Trophoblast cell (in vitro differentiated cells and primary cell): ENCODE measurements at regions not wholly inside any gene's neighbourhood (a gene's known extent, or its start where the extent isn't known, plus 50 kb on each side); places are given as distances from the start of the nearest gene placed in this dataset.

ENCODE experiments used
- DNase-seq, 2 donors: peaks; one replicate each; pipeline ENCODE4 v3.0.0-alpha.2; 2016
- H2AFZ ChIP-seq: 2 replicates; pipeline ENCODE4 v1.6.1; 2013; ENCODE audit warnings: low read length, moderate library complexity, mild to moderate bottlenecking; ENCODE audit not compliant: insufficient read depth, poor library complexity
- H2AK5ac ChIP-seq: 2 replicates; pipeline ENCODE4 v1.6.1; 2013; ENCODE audit warnings: mild to moderate bottlenecking, low read length
- H2BK120ac ChIP-seq: 2 replicates; pipeline ENCODE4 v1.6.1; 2013; ENCODE audit warnings: low read length, mild to moderate bottlenecking, moderate library complexity; ENCODE audit not compliant: insufficient read depth, poor library complexity
- H2BK12ac ChIP-seq: 2 replicates; pipeline ENCODE4 v1.6.1; 2013; ENCODE audit warnings: mild to moderate bottlenecking, low read length, moderate library complexity
- H2BK5ac ChIP-seq: 2 replicates; pipeline ENCODE4 v1.6.1; 2013; ENCODE audit warnings: low read length, low read depth, moderate library complexity, mild to moderate bottlenecking; ENCODE audit not compliant: poor library complexity
- H3K14ac ChIP-seq: 2 replicates; pipeline ENCODE4 v1.6.1; 2013; ENCODE audit warnings: mild to moderate bottlenecking, low read length
- H3K18ac ChIP-seq: 2 replicates; pipeline ENCODE4 v1.6.1; 2013; ENCODE audit warnings: mild to moderate bottlenecking, low read length
- H3K23ac ChIP-seq: 2 replicates; pipeline ENCODE4 v1.6.1; 2013; ENCODE audit warnings: low read length
- H3K27ac ChIP-seq: 2 replicates; pipeline ENCODE4 v1.5.1; 2013; ENCODE audit warnings: low read depth, mild to moderate bottlenecking, inconsistent platforms, low read length, moderate library complexity
- H3K27me3 ChIP-seq: 2 replicates; pipeline ENCODE4 v1.6.1; 2013; ENCODE audit warnings: inconsistent platforms, mild to moderate bottlenecking, low read length, moderate library complexity; ENCODE audit not compliant: insufficient read depth
- H3K36me3 ChIP-seq, 2 experiments: 1 replicate in 1 of 2; 2 replicates in 1 of 2; pipeline ENCODE4 v1.6.1; 2013; ENCODE audit warnings: low read length in 2 of 2, mild to moderate bottlenecking in 2 of 2, moderate library complexity in 1 of 2; ENCODE audit not compliant: insufficient read depth in 2 of 2, control insufficient read depth in 1 of 2
- H3K4ac ChIP-seq: 2 replicates; pipeline ENCODE4 v1.6.1; 2013; ENCODE audit warnings: low read depth, mild to moderate bottlenecking, low read length, moderate library complexity
- H3K4me1 ChIP-seq, 2 experiments: 1 replicate in 1 of 2; 2 replicates in 1 of 2; pipeline ENCODE4 v1.6.1; 2013; ENCODE audit warnings: low read length in 2 of 2, mild to moderate bottlenecking in 2 of 2, moderate library complexity in 1 of 2; ENCODE audit not compliant: insufficient read depth in 2 of 2, control insufficient read depth in 1 of 2
- H3K4me2 ChIP-seq: 2 replicates; pipeline ENCODE4 v1.6.1; 2013; ENCODE audit warnings: inconsistent platforms, mild to moderate bottlenecking, low read length, moderate library complexity
- H3K4me3 ChIP-seq: 2 replicates; pipeline ENCODE4 v1.5.1; 2013; ENCODE audit warnings: mild to moderate bottlenecking, low read depth, low read length, inconsistent platforms
- H3K79me1 ChIP-seq: one replicate; pipeline ENCODE4 v1.6.1; 2013; ENCODE audit warnings: low read length
- H3K79me2 ChIP-seq: 2 replicates; pipeline ENCODE4 v1.6.1; 2013; ENCODE audit warnings: low read length, mild to moderate bottlenecking; ENCODE audit not compliant: control insufficient read depth, insufficient read depth, poor library complexity
- H3K9ac ChIP-seq: 2 replicates; pipeline ENCODE4 v1.6.1; 2013; ENCODE audit warnings: mild to moderate bottlenecking, low read length
- H3K9me3 ChIP-seq: 2 replicates; pipeline ENCODE4 v1.6.1; 2013; ENCODE audit warnings: low read depth, mild to moderate bottlenecking, control low read depth, inconsistent platforms, low read length; ENCODE audit not compliant: insufficient read depth
- H4K12ac ChIP-seq: 2 replicates; pipeline ENCODE4 v1.6.1; 2013; ENCODE audit warnings: low read depth, mild to moderate bottlenecking, low read length, moderate library complexity
- H4K8ac ChIP-seq: 2 replicates; pipeline ENCODE4 v1.6.1; 2013; ENCODE audit warnings: low read depth, mild to moderate bottlenecking, low read length, moderate library complexity
- H4K91ac ChIP-seq: one replicate; pipeline ENCODE4 v1.6.1; 2013; ENCODE audit warnings: low read depth, mild to moderate bottlenecking, low read length, moderate library complexity
- WGBS: extraction: QIAGEN DNeasy Blood & Tissue Kit; methylation state at CpG from one replicate; pipeline ENCODE4 v1.1.7; 2013; ENCODE audit warnings: missing lambda C conversion rate; ENCODE audit not compliant: insufficient read length, insufficient coverage; ENCODE audit errors: extremely low coverage; 5-methylcytosine and 5-hydroxymethylcytosine counted together

DNA sequence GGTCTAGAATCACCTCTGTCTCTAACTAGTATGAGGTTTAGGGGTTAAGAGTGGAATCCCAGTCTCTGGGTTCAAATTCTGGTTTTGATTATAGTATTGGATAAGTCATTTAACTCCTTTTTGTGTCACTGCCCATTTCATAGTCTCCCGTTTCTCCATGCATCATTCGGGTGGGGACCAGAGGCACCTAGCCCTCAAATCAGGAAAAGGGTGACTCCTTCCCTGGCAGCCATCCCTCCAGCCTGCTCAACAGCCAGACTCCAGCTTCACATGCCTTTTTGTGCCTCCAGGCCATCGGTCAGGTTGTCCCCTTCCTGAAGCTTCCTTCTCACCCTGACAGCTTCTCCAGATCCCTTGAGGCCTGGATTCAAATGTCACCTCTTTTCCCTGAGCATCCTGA lies 139.8 kb downstream of the DHX35 start:
- no peak overlapping the region for H3K27ac ChIP-seq
- WGBS, result no CpG with 5 or more reads among the region's 3 CpGs
- no peaks in the 10 kb centered on the region for H3K36me3 ChIP-seq
- no peaks in the 10 kb centered on the region for H3K79me1 ChIP-seq
- H3K4ac ChIP-seq, result no peak overlapping the region
- H3K27me3 ChIP-seq, result no peaks in the 10 kb centered on the region
- no peak overlapping the region for H4K12ac ChIP-seq
- no peaks in the 10 kb centered on the region for H3K79me2 ChIP-seq
- no peak overlapping the region for H4K91ac ChIP-seq
- H3K14ac ChIP-seq, result no peak overlapping the region
- H3K4me1 ChIP-seq, result no peaks in the 10 kb centered on the region
- DNase-seq, result no peak
- H3K18ac ChIP-seq, result no peak overlapping the region
- no peak overlapping the region for H3K4me2 ChIP-seq
- H2BK120ac ChIP-seq, result no peak overlapping the region
- H3K4me3 ChIP-seq, result no peak overlapping the region
- no peak overlapping the region for H2AK5ac ChIP-seq
- no peak overlapping the region for H2BK5ac ChIP-seq
- H3K9me3 ChIP-seq, result peaks cover 3% of the 10 kb centered on the region
- no peak overlapping the region for H3K23ac ChIP-seq
- H2AFZ ChIP-seq, result no peak overlapping the region
- no peak overlapping the region for H4K8ac ChIP-seq
- no peak overlapping the region for H2BK12ac ChIP-seq
- H3K9ac ChIP-seq, result no peak overlapping the region

DNA sequence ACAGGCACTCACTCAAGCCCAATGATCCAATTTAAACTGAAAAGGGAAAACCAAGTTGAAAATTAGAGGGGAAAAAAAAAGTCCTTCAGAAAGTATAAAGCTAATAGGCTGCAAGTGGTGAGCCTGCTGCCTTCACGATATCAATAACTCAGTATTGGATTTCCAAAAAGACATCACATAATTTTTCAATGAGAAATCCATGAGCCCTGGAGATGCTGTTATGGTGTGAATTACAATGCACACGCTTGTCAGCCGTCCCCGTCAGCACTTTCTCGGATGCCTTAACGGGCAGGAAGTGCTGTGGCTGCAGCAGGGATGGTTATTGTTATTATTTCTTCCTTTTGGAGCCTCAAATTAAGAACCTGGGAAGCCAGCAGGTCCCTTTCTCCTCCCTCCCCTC lies 138.5 kb downstream of the DHX35 start:
- Histone ChIP-seq H4K12ac (no peak overlapping the region), H3K36me3 (no peaks in the 10 kb centered on the region), H3K23ac (no peak overlapping the region), H2AFZ (no peak overlapping the region), H3K27me3 (no peaks in the 10 kb centered on the region), H3K9me3 (peaks cover 3% of the 10 kb centered on the region), H3K14ac (no peak overlapping the region), H3K18ac (no peak overlapping the region), H2BK12ac (no peak overlapping the region), H3K4me2 (no peak overlapping the region), H2BK120ac (no peak overlapping the region), H2AK5ac (no peak overlapping the region), H3K79me2 (no peaks in the 10 kb centered on the region), H3K4me1 (no peaks in the 10 kb centered on the region), H3K79me1 (no peaks in the 10 kb centered on the region), H3K4me3 (no peak overlapping the region), H3K4ac (no peak overlapping the region), H3K27ac (no peak overlapping the region), H2BK5ac (no peak overlapping the region), H3K9ac (no peak overlapping the region), H4K91ac (no peak overlapping the region), H4K8ac (no peak overlapping the region)
- DNase-seq, result no peak
- WGBS, result no CpG with 5 or more reads among the region's 6 CpGs

DNA sequence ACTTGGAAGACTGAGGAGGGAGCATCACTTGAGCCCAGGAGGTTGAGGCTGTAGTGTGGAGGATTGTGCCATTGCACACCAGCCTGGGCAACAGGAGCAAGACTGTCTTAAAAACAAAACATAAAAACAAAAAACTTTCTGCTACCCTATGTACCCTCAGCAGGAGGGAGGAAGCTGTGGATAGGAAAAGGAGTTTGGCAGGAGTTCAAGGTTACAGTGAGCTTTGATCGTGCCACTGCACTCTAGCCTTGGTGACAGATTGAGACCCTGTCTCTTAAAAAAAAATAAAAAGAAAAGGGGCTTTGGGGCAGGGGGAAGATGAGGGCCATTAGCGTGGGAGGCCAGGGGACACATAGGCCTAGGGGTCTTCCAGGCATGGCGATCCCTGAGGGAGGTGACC lies 135.7 kb downstream of the DHX35 start:
- H4K91ac ChIP-seq, result no peak overlapping the region
- no peak overlapping the region for H2BK12ac ChIP-seq
- no CpG with 5 or more reads among the region's 3 CpGs for WGBS
- DNase-seq, result no peak
- no peak overlapping the region for H3K18ac ChIP-seq
- no peaks in the 10 kb centered on the region for H3K27me3 ChIP-seq
- H3K4me3 ChIP-seq, result no peak overlapping the region
- H2BK120ac ChIP-seq, result no peak overlapping the region
- no peak overlapping the region for H2AK5ac ChIP-seq
- no peak overlapping the region for H3K23ac ChIP-seq
- H3K79me2 ChIP-seq, result no peaks in the 10 kb centered on the region
- H3K14ac ChIP-seq, result no peak overlapping the region
- no peak overlapping the region for H2BK5ac ChIP-seq
- no peaks in the 10 kb centered on the region for H3K4me1 ChIP-seq
- no peak overlapping the region for H4K12ac ChIP-seq
- no peak overlapping the region for H3K27ac ChIP-seq
- H4K8ac ChIP-seq, result no peak overlapping the region
- H3K79me1 ChIP-seq, result no peaks in the 10 kb centered on the region
- H3K4me2 ChIP-seq, result no peak overlapping the region
- no peak overlapping the region for H2AFZ ChIP-seq
- H3K9me3 ChIP-seq, result peaks cover 1% of the 10 kb centered on the region
- no peak overlapping the region for H3K9ac ChIP-seq
- H3K36me3 ChIP-seq, result no peaks in the 10 kb centered on the region
- H3K4ac ChIP-seq, result no peak overlapping the region

DNA sequence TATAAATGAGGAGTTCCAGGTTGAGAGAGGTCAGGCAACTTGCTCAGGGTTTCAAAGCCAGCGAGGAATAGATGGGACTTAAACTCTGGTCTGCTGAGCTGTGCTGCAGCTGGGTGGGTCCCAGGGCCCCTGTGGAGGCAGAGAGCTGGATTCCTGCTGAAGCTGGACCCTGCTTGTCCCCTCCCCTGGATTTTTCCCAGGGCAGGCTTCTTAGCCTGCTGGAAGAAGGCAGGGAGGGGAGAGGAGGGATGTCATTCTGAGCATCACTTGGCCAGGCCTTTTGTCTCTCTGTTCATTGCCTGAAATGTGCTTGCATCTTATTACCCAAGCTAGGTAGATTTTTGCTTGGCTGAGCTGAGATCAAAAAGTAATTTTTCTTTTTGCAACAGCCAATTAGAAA lies 133.7 kb downstream of the DHX35 start:
- Histone ChIP-seq H3K4me3 (no peak overlapping the region), H4K91ac (no peak overlapping the region), H3K27me3 (no peaks in the 10 kb centered on the region), H3K14ac (no peak overlapping the region), H3K23ac (no peak overlapping the region), H2BK120ac (no peak overlapping the region), H3K18ac (no peak overlapping the region), H4K12ac (no peak overlapping the region), H3K4ac (no peak overlapping the region), H3K79me2 (no peaks in the 10 kb centered on the region), H3K27ac (no peak overlapping the region), H3K4me1 (no peaks in the 10 kb centered on the region), H3K36me3 (no peaks in the 10 kb centered on the region), H2AFZ (no peak overlapping the region), H3K79me1 (no peaks in the 10 kb centered on the region), H3K4me2 (no peak overlapping the region), H4K8ac (no peak overlapping the region), H2BK12ac (no peak overlapping the region), H2BK5ac (no peak overlapping the region), H2AK5ac (no peak overlapping the region), H3K9me3 (no peaks in the 10 kb centered on the region), H3K9ac (no peak overlapping the region)
- DNase-seq, result no peak
- no CpG with 5 or more reads among the region's 1 CpG for WGBS
